HG03025 (cell line): ENCODE measurements at regions not wholly inside any gene's neighbourhood (a gene's known extent, or its start where the extent isn't known, plus 50 kb on each side); places are given as distances from the start of the nearest gene placed in this dataset.
A peak's percentile ranks its signal among the peaks of the same experiment; 100 is the strongest.
"Not testable (repeated sequence)": the region's sequence is repeated elsewhere in the genome, so short reads cannot be mapped to it uniquely, and the experiment has no call there.

Experiments used
- ATAC-seq: cut with Tn5 transposase; IDR thresholded peaks from one replicate; pipeline ENCODE4 v1.9.1; 2021; ENCODE audit warnings: mild to moderate bottlenecking, moderate library complexity; ENCODE audit not compliant: unreplicated experiment, low FRiP score

DNA sequence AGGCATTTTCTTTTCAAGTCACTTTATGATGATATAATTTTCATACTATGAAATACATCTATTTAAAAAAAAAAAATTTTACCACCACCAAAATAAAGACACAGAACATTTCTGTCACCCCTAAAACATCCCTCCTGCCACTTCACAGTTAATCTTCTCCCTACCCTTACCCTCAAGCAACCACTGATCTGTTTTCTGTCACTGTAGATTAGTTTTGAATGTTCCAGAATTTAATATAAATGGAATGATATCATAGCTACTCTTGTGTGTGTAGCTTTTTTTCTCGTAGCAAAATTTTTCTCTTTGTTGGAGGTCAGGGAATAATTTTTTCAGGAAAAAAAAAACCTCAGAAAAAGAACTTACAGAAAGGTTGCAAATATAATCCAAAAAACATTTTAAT lies 152.7 kb downstream of the RHOU start:
- ATAC-seq, result no peak

- no peak for ATAC-seq
Observed at GRCh38 chr1:228889289-228889688, 154.0 kb downstream of the RHOU start.

DNA sequence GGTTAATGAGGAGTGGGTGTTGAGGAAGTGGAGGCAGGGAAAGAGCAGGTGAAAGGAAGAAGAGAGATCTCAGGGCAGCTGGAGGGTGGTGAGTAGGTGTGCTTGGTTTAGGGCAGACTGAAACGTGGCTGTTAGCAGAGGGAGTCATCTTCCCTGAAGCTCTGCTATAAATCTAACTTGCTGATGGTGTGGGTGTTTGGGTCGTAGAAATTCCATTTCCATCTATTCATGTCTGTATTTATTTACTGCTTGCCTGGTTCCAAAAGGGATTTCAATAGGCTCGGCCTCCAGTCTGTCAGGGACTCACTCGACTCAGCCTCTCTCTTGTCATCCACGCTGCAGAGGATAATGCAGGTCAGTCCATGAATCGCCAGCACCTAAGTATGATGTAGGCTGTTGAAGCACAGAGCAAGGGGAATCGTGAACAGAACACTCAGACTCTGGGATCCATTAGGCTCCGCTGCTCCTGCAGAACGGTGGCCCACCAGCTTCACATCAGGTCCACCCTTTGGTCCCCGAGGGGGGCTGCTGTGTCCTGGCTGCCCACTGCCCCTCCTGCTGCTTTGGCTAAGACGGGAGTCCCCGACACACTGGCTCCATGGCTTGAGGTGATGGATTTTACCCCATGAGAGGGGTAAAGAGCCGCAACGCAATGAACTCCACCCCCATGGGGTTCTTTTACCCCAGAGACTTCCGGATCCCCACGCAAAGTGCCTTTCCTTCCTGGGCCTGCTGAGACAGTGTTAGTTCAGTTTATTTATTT lies 156.2 kb downstream of the RHOU start:
- no peak for ATAC-seq

GRCh38 chr1:228892200-228892599 lies 156.9 kb downstream of the RHOU start:
- ATAC-seq, result not testable (repeated sequence)

- no peak for ATAC-seq
Observed at GRCh38 chr1:228894442-228894989, 159.2 kb downstream of the RHOU start.

DNA sequence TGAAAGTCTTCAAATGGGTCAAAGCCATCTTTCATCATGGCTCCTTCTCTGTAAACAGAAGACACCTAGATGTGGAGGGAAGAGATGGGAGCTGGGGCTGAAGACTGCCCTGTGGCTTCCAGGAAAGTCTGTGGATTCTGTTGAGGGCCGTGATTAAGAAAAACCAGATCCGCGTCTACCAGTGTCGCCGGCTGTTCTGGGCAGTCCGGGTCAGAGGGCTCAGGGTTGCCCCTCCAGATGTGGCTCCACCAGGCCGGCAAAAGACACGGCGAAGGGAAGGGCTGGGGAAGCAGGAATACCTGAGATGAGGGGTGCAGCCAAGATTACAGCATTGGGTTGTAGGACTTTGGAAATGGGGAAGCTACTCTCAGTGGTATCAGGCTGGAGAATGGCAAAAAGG lies 162.6 kb downstream of the RHOU start:
- ATAC-seq, result no peak

DNA sequence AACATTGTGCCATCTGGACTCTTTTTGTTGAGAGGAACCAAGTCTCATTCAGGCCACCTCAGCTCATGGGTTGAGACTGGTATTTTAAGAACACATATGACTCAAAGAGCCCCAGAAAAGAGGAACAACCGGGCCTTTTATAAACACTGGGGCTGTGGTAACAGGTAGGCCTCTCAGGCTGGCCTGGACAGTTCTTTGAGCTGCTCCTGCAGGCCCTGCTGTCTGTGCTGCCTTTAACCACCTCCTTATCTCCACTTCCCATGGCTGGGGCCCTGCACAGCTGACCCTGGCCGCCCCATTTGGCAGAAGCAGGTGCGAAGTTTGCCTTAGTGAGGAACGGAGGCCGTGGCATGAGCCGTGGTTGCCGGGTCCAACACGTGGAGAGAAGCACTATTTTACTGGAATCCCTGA lies 163.3 kb downstream of the RHOU start:
- peak; percentile 78 for ATAC-seq

- no peak for ATAC-seq
Observed at GRCh38 chr1:228899421-228899956, 164.2 kb downstream of the RHOU start.

- ATAC-seq, result no peak
Observed at GRCh38 chr1:228900099-228900885, 165.0 kb downstream of the RHOU start.

DNA sequence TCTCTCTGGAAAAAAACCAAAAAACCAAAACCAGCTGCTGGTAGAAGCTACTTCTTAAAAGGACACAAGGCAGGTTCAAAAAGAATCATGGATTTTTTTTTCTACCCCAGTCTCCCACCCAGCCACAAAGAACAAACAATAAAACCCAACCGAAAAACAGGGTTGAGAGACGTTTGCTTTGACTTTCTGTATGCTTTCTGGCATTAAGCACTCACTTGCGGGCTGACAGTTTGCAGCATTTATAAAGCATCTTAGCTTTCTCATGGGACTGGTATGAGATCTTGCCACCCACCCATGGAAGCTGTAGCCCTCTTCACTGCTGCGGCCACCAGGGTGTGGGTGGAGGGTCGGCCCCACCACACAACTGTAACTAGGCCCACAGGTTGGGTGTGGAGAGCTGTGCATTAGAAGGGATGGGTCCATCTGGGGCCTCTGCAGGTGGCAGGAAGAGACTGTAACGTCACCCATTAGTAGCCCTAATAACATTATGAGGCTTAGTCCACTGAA lies 165.7 kb downstream of the RHOU start:
- no peak for ATAC-seq

GRCh38 chr1:228901936-228902681 lies 166.8 kb downstream of the RHOU start:
- no peak for ATAC-seq

GRCh38 chr1:228902781-228903433 lies 167.6 kb downstream of the RHOU start:
- no peak for ATAC-seq

- ATAC-seq, result no peak
Observed at GRCh38 chr1:228903434-228904071, 168.3 kb downstream of the RHOU start.

DNA sequence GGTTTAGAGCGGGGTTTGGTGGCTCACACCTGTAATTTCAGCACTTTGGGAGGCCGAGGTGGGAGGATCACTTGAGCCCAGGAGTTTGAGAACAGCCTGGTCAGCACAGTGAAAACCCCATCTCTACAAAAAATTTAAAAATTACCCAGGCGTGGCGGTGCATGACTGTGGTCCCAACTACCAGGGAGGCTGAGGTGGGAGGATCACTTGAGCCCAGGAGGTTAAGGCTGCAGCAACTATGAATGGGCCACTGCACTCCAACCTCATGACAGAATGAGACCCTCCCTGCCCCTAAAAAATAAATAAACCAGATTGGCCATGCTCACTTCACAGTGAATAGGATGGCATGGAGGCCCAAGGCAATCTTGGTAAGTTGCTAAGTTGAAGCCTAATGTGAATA lies 168.9 kb downstream of the RHOU start:
- ATAC-seq, result no peak

DNA sequence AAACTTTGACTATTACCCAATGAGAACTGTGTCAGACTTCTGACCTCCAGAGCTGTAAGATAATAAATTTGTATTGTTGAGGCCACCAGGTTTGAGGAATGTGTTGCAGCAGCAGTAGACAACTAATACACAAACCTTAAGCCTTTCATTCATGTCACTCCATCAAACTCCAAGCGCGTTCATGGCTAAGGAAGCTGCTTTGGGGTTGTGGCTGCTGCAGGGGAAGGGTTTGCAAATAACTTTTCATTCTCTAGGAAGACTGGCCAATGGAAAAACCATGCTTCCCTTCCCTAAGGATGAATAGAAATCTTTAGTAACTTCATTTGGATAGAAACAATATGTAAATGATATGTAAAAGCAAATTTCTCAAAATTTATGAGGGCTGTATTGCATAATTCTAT lies 170.4 kb downstream of the RHOU start:
- no peak for ATAC-seq

DNA sequence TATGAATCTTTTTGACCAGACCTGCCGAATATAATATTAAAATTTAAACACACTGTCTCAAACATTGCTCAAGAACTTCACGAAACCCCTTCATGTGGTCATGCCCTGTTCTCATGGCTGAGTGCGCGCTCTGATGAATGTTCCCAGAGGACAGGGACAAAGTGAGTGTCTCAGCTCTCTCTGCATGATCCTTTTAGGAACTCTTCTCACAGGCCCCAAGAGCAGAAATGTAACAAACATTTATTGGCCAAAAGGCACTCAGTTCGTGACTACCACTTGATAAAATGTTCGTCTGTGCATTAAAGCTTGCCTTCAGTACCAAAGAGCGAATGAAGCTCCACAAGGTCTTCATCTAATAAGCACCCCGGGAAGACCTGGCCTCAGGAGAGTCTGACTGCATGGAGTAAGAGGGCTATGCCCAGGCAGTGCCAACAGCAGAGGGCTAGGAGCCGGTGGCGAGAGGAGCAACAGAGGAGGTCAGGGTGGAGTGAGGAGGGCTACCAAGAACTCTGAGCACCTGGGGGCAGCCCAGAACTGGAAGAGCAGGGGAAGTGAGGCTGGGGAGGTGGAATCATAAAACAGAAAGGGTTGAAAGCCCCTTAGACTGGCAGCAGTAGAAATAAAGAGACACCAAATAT lies 171.1 kb downstream of the RHOU start:
- ATAC-seq, result no peak

DNA sequence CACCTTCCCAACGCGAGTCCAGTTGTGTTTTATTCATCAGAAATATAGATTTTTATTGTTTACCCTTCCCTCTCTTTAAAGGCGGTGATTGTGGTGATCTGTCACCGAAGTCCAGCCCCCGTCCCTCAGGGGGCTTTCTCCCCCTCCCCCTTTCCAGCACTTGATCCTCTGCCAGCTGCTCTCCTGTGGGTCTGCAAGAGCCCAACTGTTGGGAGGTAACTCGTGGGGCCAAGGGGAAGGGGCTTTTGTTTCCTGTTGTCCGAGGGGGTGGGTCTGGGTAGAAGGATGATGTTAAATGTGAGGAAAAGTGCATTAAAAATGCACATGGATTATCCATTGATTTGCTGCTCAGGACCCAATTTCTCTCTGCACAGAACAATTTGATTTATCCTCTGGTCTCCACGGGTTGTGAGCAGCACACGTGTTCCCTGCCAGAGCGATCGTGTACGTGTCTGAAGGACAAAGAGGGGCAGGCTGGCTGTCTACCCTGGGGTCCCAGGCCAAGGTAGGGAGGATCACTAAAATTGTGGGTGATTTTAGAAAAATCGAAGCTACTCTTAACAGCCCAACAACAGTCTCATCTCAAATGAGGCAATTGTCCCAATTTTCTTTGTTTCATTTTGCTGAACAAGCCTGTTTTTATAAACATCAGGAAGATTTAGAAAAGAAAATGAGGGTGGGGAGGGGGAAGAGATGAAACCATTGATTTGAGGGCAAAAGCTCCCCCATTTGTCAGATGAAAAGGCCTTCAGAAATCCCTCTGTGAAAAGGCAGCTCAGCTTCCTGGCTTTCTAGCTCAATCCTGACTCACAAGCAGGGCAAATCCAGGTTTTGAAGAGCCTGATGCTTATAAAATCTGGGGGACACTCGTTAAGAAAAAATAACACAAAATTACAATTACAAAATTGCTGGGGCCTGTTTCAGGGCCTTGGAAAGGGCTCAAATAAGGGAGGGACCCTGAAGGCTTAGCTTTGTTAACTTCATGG lies 176.2 kb downstream of the RHOU start:
- no peak for ATAC-seq
